H1 (cell line): ENCODE measurements at regions not wholly inside any gene's neighbourhood (a gene's known extent, or its start where the extent isn't known, plus 50 kb on each side); places are given as distances from the start of the nearest gene placed in this dataset.

Experiments used
- CTCF ChIA-PET: fragments of 300-600 bp; sonication (Branson Sonifier 250); formaldehyde crosslinking; loops from one replicate; lab custom pipeline; 2021; ENCODE audit not compliant: partially characterized antibody; lab: Charles Lee
- POLR2A ChIA-PET: fragments of 300-600 bp; sonication (Branson Sonifier 250); formaldehyde crosslinking; loops from one replicate; lab custom pipeline; 2021; ENCODE audit warnings: inconsistent platforms; ENCODE audit not compliant: partially characterized antibody; lab: Charles Lee
- DNase-seq, 2 experiments: peaks; one replicate each; pipeline versions ENCODE4 v3.0.0 to v3.0.0-alpha.2; 2010 to 2022; ENCODE audit warnings: low spot score in 2 of 2, low read depth in 1 of 2, mixed read lengths in 1 of 2
- FAIRE-seq: peaks from 2 replicates; lab custom pipeline; 2011; peaks lifted over from hg19 to GRCh38; lab: Jason Lieb, UNC
- H2AFZ ChIP-seq: 2 replicates; pipeline ENCODE4 v1.8.1; 2012; ENCODE audit warnings: low read length, inconsistent platforms
- H2AK5ac ChIP-seq: 2 replicates; pipeline ENCODE4 v1.6.1; 2013; ENCODE audit warnings: low read depth, low read length
- H2BK120ac ChIP-seq: replicated peaks from 2 replicates; pipeline ENCODE3; 2013; ENCODE audit warnings: low read depth, low read length, inconsistent platforms
- H2BK12ac ChIP-seq: 2 replicates; pipeline ENCODE4 v1.6.1; 2013; ENCODE audit warnings: low read depth, low read length
- H2BK15ac ChIP-seq: 2 replicates; pipeline ENCODE4 v1.6.1; 2013; ENCODE audit warnings: low read length
- H2BK20ac ChIP-seq: 2 replicates; pipeline ENCODE4 v1.6.1; 2013; ENCODE audit warnings: low read length
- H2BK5ac ChIP-seq: 2 replicates; pipeline ENCODE4 v1.6.1; 2013; ENCODE audit warnings: low read depth, low read length
- H3K14ac ChIP-seq: 2 replicates; pipeline ENCODE4 v1.6.1; 2013; ENCODE audit warnings: inconsistent platforms; ENCODE audit not compliant: insufficient read length
- H3K18ac ChIP-seq: 2 replicates; pipeline ENCODE4 v1.6.1; 2013; ENCODE audit warnings: low read length; ENCODE audit errors: extremely low read depth
- H3K23ac ChIP-seq: 2 replicates; pipeline ENCODE4 v1.6.1; 2013; ENCODE audit warnings: inconsistent platforms; ENCODE audit not compliant: insufficient read length
- H3K23me2 ChIP-seq: 2 replicates; pipeline ENCODE4 v1.6.1; 2013; ENCODE audit warnings: low read depth, low read length
- H3K27ac ChIP-seq: 2 replicates; pipeline ENCODE4 v1.6.1; 2011; ENCODE audit warnings: low read depth, low read length, inconsistent platforms
- H3K27me3 ChIP-seq, 4 experiments: replicated peaks in 1 of 4; 1 replicate in 1 of 4; 2 replicates in 3 of 4; pipeline versions ENCODE4 v1.6.1 to v1.8.1; 2011 to 2013; ENCODE audit warnings: low read length in 3 of 4, mild to moderate bottlenecking in 3 of 4, inconsistent platforms in 2 of 4, mixed read lengths in 2 of 4, moderate library complexity in 1 of 4; ENCODE audit not compliant: control insufficient read depth in 3 of 4, insufficient read depth in 3 of 4; ENCODE audit errors: extremely low read depth in 1 of 4
- H3K36me3 ChIP-seq, 4 experiments: 2 replicates each; pipeline versions ENCODE4 v1.6.1 to v1.8.1; 2011 to 2013; ENCODE audit warnings: mild to moderate bottlenecking in 4 of 4, low read length in 3 of 4, moderate library complexity in 2 of 4, control low read depth in 1 of 4, inconsistent platforms in 1 of 4; ENCODE audit not compliant: insufficient read depth in 4 of 4, control insufficient read depth in 2 of 4
- H3K4ac ChIP-seq: replicated peaks from 2 replicates; pipeline ENCODE3; 2013; ENCODE audit warnings: low read length, low read depth, mixed read lengths, inconsistent platforms; ENCODE audit not compliant: insufficient read length
- H3K4me1 ChIP-seq, 4 experiments: replicated peaks in 1 of 4; 1 replicate in 1 of 4; 2 replicates in 3 of 4; pipeline versions ENCODE4 v1.6.1 to v1.8.1; 2011 to 2013; ENCODE audit warnings: low read length in 3 of 4, inconsistent platforms in 2 of 4, mixed read lengths in 1 of 4; ENCODE audit not compliant: insufficient read depth in 4 of 4, control insufficient read depth in 3 of 4
- H3K4me2 ChIP-seq, 2 experiments: 2 replicates each; pipeline versions ENCODE4 v1.6.1 to v1.8.1; 2011 to 2013; ENCODE audit warnings: low read depth in 2 of 2, low read length in 2 of 2, control low read depth in 1 of 2, inconsistent platforms in 1 of 2, mild to moderate bottlenecking in 1 of 2; ENCODE audit not compliant: insufficient read depth in 1 of 2
- H3K4me3 ChIP-seq, 4 experiments: fragments of 200-600, 300-600 bp in 1 of 4; sonication (generic), shearing (Covaris generic), sonication (Bioruptor Twin) in 1 of 4; 2 replicates each; pipeline versions ENCODE4 v1.5.1 to v1.8.1; 2011 to 2016; ENCODE audit warnings: low read length in 4 of 4, low read depth in 3 of 4, control low read depth in 2 of 4, inconsistent platforms in 2 of 4, mild to moderate bottlenecking in 2 of 4, mixed read lengths in 1 of 4, moderate library complexity in 1 of 4; ENCODE audit not compliant: insufficient read depth in 2 of 4; ENCODE audit errors: extremely low read depth in 1 of 4
- H3K56ac ChIP-seq: replicated peaks from 2 replicates; pipeline ENCODE3; 2013; ENCODE audit warnings: low read depth, mild to moderate bottlenecking, mixed read lengths, low read length, inconsistent platforms; ENCODE audit not compliant: insufficient read length
- H3K79me1 ChIP-seq: 2 replicates; pipeline ENCODE4 v1.6.1; 2013; ENCODE audit warnings: low read depth, low read length, control low read depth
- H3K79me2 ChIP-seq, 2 experiments: 2 replicates each; pipeline versions ENCODE4 v1.6.1 to v1.8.1; 2012 to 2013; ENCODE audit warnings: low read length in 2 of 2, mild to moderate bottlenecking in 2 of 2, inconsistent platforms in 1 of 2; ENCODE audit not compliant: insufficient read depth in 2 of 2, control insufficient read depth in 1 of 2
- H3K9ac ChIP-seq, 4 experiments: replicated peaks in 1 of 4; 1 replicate in 1 of 4; 2 replicates in 3 of 4; pipeline versions ENCODE4 v1.6.1 to v1.8.1; 2011 to 2013; ENCODE audit warnings: low read depth in 3 of 4, low read length in 3 of 4, control low read depth in 2 of 4, mild to moderate bottlenecking in 2 of 4, moderate library complexity in 2 of 4, inconsistent platforms in 1 of 4; ENCODE audit errors: extremely low read depth in 1 of 4
- H3K9me3 ChIP-seq, 2 experiments: 2 replicates each; pipeline versions ENCODE4 v1.6.1 to v1.8.1; 2012 to 2013; ENCODE audit warnings: mild to moderate bottlenecking in 2 of 2, moderate library complexity in 2 of 2, control low read depth in 1 of 2, inconsistent platforms in 1 of 2, low read depth in 1 of 2, low read length in 1 of 2, mixed read lengths in 1 of 2; ENCODE audit not compliant: insufficient read depth in 2 of 2
- H4K20me1 ChIP-seq, 2 experiments: replicated peaks in 1 of 2; 2 replicates each; pipeline versions ENCODE3 to v1.8.1; 2011 to 2013; ENCODE audit warnings: inconsistent platforms in 2 of 2, low read length in 2 of 2, mild to moderate bottlenecking in 1 of 2; ENCODE audit not compliant: insufficient read depth in 2 of 2, control insufficient read depth in 1 of 2
- H4K5ac ChIP-seq: 2 replicates; pipeline ENCODE4 v1.6.1; 2013; ENCODE audit warnings: low read length, low read depth, mixed read lengths, inconsistent platforms; ENCODE audit not compliant: insufficient read length
- H4K8ac ChIP-seq: 2 replicates; pipeline ENCODE4 v1.8.0; 2013; ENCODE audit warnings: mild to moderate bottlenecking, moderate library complexity, low read length, inconsistent platforms; ENCODE audit not compliant: insufficient read depth; ENCODE audit errors: extremely low read depth
- H4K91ac ChIP-seq: replicated peaks from 2 replicates; pipeline ENCODE3; 2013; ENCODE audit warnings: low read length, mixed read lengths, inconsistent platforms; ENCODE audit not compliant: insufficient read length
- BCL11A ChIP-seq, 2 experiments: IDR thresholded peaks; one replicate each; pipeline ENCODE4 v1.6.1; 2011; ENCODE audit warnings: low read depth in 2 of 2, low read length in 2 of 2, mild to moderate bottlenecking in 2 of 2
- CHD2 ChIP-seq: IDR thresholded peaks from 2 replicates; pipeline ENCODE4 v1.6.1; 2012; ENCODE audit warnings: low read length, improper control_type of control experiment
- FOSL1 ChIP-seq: IDR thresholded peaks from 2 replicates; pipeline ENCODE4 v1.6.1; 2011; ENCODE audit warnings: mild to moderate bottlenecking, low read depth, low read length, moderate library complexity; ENCODE audit not compliant: insufficient read depth
- JUND ChIP-seq: IDR thresholded peaks from 2 replicates; pipeline ENCODE4 v1.6.1; 2011; ENCODE audit warnings: mild to moderate bottlenecking, improper control_type of control experiment, low read length
- KDM1A ChIP-seq: fragments of 200-600, 300-600 bp; sonication (generic); IDR thresholded peaks from 2 replicates; pipeline ENCODE4 v1.7.1; 2016; ENCODE audit warnings: mild to moderate bottlenecking, low read length, borderline replicate concordance
- KDM4A ChIP-seq: IDR thresholded peaks from one replicate; pipeline ENCODE4 v1.7.1; 2012; ENCODE audit warnings: low read depth, mild to moderate bottlenecking, moderate library complexity, low read length, inconsistent platforms; ENCODE audit not compliant: severe bottlenecking
- KDM5A ChIP-seq: fragments of 200-600 bp; IDR thresholded peaks from 2 replicates; pipeline ENCODE4 v1.7.1; 2012; ENCODE audit warnings: mild to moderate bottlenecking, low read length, inconsistent platforms, mixed read lengths
- MAFK ChIP-seq: IDR thresholded peaks from 2 replicates; pipeline ENCODE4 v1.6.1; 2012; ENCODE audit warnings: low read depth, mild to moderate bottlenecking, improper control_type of control experiment, low read length
- RFX5 ChIP-seq: IDR thresholded peaks from 2 replicates; pipeline ENCODE4 v1.6.1; 2011; ENCODE audit warnings: low read depth, low read length, improper control_type of control experiment, borderline replicate concordance
- RXRA ChIP-seq: IDR thresholded peaks from 2 replicates; pipeline ENCODE4 v1.6.1; 2011; ENCODE audit warnings: low read depth, mild to moderate bottlenecking, low read length, moderate library complexity; ENCODE audit not compliant: insufficient read depth
- SIX5 ChIP-seq: IDR thresholded peaks from 2 replicates; pipeline ENCODE4 v1.6.1; 2011; ENCODE audit warnings: mild to moderate bottlenecking, low read depth, low read length
- TCF12 ChIP-seq: IDR thresholded peaks from 2 replicates; pipeline ENCODE4 v1.6.1; 2011; ENCODE audit warnings: low read depth, mild to moderate bottlenecking, low read length
- YY1 ChIP-seq: IDR thresholded peaks from 2 replicates; pipeline ENCODE4 v1.6.1; 2011; ENCODE audit warnings: low read depth, mild to moderate bottlenecking, low read length
- ZNF274 ChIP-seq: IDR thresholded peaks from 2 replicates; pipeline ENCODE4 v1.7.0; 2012; ENCODE audit warnings: low read length, borderline replicate concordance; ENCODE audit errors: extremely low read depth
- WGBS, 2 experiments: shearing (Covaris generic) in 1 of 2; methylation state at CpG; one replicate each; pipeline versions ENCODE4 v1.1.6 to v1.1.7; 2013 to 2015; ENCODE audit warnings: low lambda C conversion rate in 2 of 2, mixed read lengths in 2 of 2, inconsistent platforms in 1 of 2, low coverage in 1 of 2, missing lambda C conversion rate in 1 of 2; ENCODE audit not compliant: insufficient replicate concordance in 2 of 2, insufficient coverage in 1 of 2, insufficient read length in 1 of 2; ENCODE audit errors: extremely low coverage in 1 of 2, missing lambda C conversion rate in 1 of 2; 5-methylcytosine and 5-hydroxymethylcytosine counted together

DNA sequence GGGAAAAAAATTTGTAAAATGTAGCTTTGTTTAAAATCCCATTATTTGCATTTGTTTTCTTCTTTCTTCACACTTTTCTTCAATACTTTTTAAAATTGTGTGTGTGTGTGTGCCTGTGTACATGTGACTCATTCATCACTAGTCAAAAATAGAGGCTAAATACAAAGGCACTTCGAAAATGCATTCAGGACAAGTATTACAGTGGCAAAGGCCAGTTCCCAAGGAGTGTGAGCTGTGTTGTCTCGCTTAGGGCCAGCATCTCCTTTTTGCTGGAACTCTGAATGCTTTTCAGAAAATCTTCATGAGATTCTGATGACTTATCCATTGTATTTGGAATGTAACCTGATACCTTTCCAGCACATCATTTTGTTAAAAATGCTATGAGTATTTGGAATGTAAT lies 288.5 kb upstream of the CNR1 start:
- DNase-seq (no peak), FAIRE-seq (no peak)
- no peaks in the 10 kb centered on the region for H3K79me1 ChIP-seq
- no peak overlapping the region for H3K14ac ChIP-seq
- H3K4me2 ChIP-seq = no peak overlapping the region
- H2BK20ac ChIP-seq = no peak overlapping the region
- H4K8ac ChIP-seq = no peak overlapping the region
- H3K56ac ChIP-seq = no peak overlapping the region
- no peak overlapping the region for H2BK5ac ChIP-seq
- TF ChIP-seq JUND = no peak
- TF ChIP-seq ZNF274 = no peak
- no peak for TF ChIP-seq YY1
- TF ChIP-seq FOSL1 = no peak
- no peak for TF ChIP-seq BCL11A (IDR thresholded peaks at IDR 0.05; ENCODE audit: low read depth in 2 of 2, low read length in 2 of 2)
- no peak for TF ChIP-seq SIX5
- no peak for TF ChIP-seq KDM1A
- TF ChIP-seq CHD2 = no peak
- TF ChIP-seq TCF12 = no peak
- TF ChIP-seq KDM5A = no peak
- no peak for TF ChIP-seq RFX5
- no peak for TF ChIP-seq MAFK
- TF ChIP-seq KDM4A = no peak
- TF ChIP-seq RXRA = no peak
- no peak overlapping the region for H3K9ac ChIP-seq
- no peak overlapping the region for H2BK12ac ChIP-seq
- no peak overlapping the region for H4K91ac ChIP-seq
- H2AK5ac ChIP-seq = no peak overlapping the region
- no peak overlapping the region for H2BK15ac ChIP-seq
- H3K4me3 ChIP-seq = no peak overlapping the region
- no peaks in the 10 kb centered on the region for H3K79me2 ChIP-seq
- H3K36me3 ChIP-seq = no peaks in the 10 kb centered on the region
- no peak overlapping the region for H3K27ac ChIP-seq
- H3K9me3 ChIP-seq = peaks cover 0 to 2% of the 10 kb centered on the region in 2 experiments; a peak in 1 of 4 replicates
- no peak overlapping the region for H3K23ac ChIP-seq
- H3K23me2 ChIP-seq = no peaks in the 10 kb centered on the region
- H2AFZ ChIP-seq = no peak overlapping the region
- H3K27me3 ChIP-seq = no peaks in the 10 kb centered on the region
- H4K20me1 ChIP-seq = no peaks in the 10 kb centered on the region
- no peak overlapping the region for H2BK120ac ChIP-seq
- no peak overlapping the region for H4K5ac ChIP-seq
- H3K4ac ChIP-seq = no peak overlapping the region
- H3K18ac ChIP-seq = no peak overlapping the region
- ChIA-PET POLR2A (no interaction called here), CTCF (interaction anchor here (0.9 kb wide), 1 partner anchor 382 kb away, joined by 3 read pairs; no protein-coding TSS in a partner anchor)
- no peaks in the 10 kb centered on the region for H3K4me1 ChIP-seq
- 85% methylated on average over 2 of the region's 2 CpGs; no CpG with 5 or more reads in 1 of the 2 experiments for WGBS, 2 experiments
